Endothelial cell of umbilical vein (primary cell): ENCODE measurements at regions not wholly inside any gene's neighbourhood (a gene's known extent, or its start where the extent isn't known, plus 50 kb on each side); places are given as distances from the start of the nearest gene placed in this dataset.

Experiments
- BruUV-seq: library from RNA; stranded (reverse); fragments of 400-500 nt; replicated peaks from 2 replicates; lab custom pipeline; 2021; lab: Mats Ljungman, UMichigan
- CTCF ChIA-PET: fragments of 300-600, 350-600 bp; sonication (Branson Sonifier 250); formaldehyde crosslinking; loops from one replicate; lab custom pipeline; 2021; ENCODE audit warnings: antibody characterized with exemption, inconsistent platforms; lab: Charles Lee
- POLR2A ChIA-PET: fragments of 300-600, 350-600 bp; sonication (Branson Sonifier 250); formaldehyde crosslinking; loops from one replicate; lab custom pipeline; 2021; ENCODE audit warnings: antibody characterized with exemption, inconsistent platforms; lab: Charles Lee
- DNase-seq: peaks from one replicate; pipeline ENCODE4 v3.0.0-alpha.2; 2011; ENCODE audit warnings: low read depth, low spot score
- FAIRE-seq: peaks from 2 replicates; lab custom pipeline; 2011; peaks lifted over from hg19 to GRCh38; lab: Jason Lieb, UNC
- H2AFZ ChIP-seq: 2 replicates; pipeline ENCODE4 v1.6.0; 2012; ENCODE audit warnings: low read depth, low read length, control low read depth, inconsistent platforms
- H3K27ac ChIP-seq: 2 replicates; pipeline ENCODE4 v1.5.1; 2011; ENCODE audit warnings: low read depth, mild to moderate bottlenecking, control low read depth, low read length, moderate library complexity; ENCODE audit not compliant: insufficient read depth
- H3K27me3 ChIP-seq, 2 experiments: 2 replicates each; pipeline versions ENCODE4 v1.6.0 to v1.6.1; 2011; ENCODE audit warnings: low read length in 2 of 2, mixed read lengths in 1 of 2; ENCODE audit not compliant: control insufficient read depth in 2 of 2, insufficient read depth in 2 of 2
- H3K36me3 ChIP-seq, 2 experiments: 2 replicates in 1 of 2; 3 replicates in 1 of 2; pipeline ENCODE4 v1.5.1; 2011; ENCODE audit warnings: low read length in 2 of 2, mild to moderate bottlenecking in 1 of 2, moderate library complexity in 1 of 2; ENCODE audit not compliant: control insufficient read depth in 2 of 2, insufficient read depth in 2 of 2; ENCODE audit errors: extremely low read depth in 1 of 2
- H3K4me1 ChIP-seq: 3 replicates; pipeline ENCODE4 v1.5.1; 2011; ENCODE audit warnings: mild to moderate bottlenecking, low read length; ENCODE audit not compliant: control insufficient read depth, insufficient read depth; ENCODE audit errors: extremely low read depth
- H3K4me2 ChIP-seq: 2 replicates; pipeline ENCODE4 v1.6.1; 2011; ENCODE audit warnings: low read length, control low read depth, mixed read lengths; ENCODE audit not compliant: insufficient read depth
- H3K4me3 ChIP-seq, 3 experiments: fragments of 200-600 bp in 1 of 3; sonication (generic), shearing (Covaris generic) in 1 of 3; replicated peaks in 1 of 3; 2 replicates each; pipeline ENCODE4 v1.5.1; 2011 to 2016; ENCODE audit warnings: control low read depth in 3 of 3, low read length in 3 of 3, mild to moderate bottlenecking in 2 of 3, inconsistent platforms in 1 of 3, low read depth in 1 of 3, moderate library complexity in 1 of 3; ENCODE audit not compliant: insufficient read depth in 1 of 3
- H3K79me2 ChIP-seq: 2 replicates; pipeline ENCODE4 v1.6.0; 2012; ENCODE audit warnings: low read length, inconsistent platforms; ENCODE audit not compliant: control insufficient read depth, insufficient read depth
- H3K9ac ChIP-seq: replicated peaks from 2 replicates; pipeline ENCODE3; 2011; ENCODE audit warnings: low read length, control low read depth; ENCODE audit not compliant: insufficient read depth; ENCODE audit errors: extremely low read depth
- H3K9me1 ChIP-seq: replicated peaks from 3 replicates; pipeline ENCODE4 v1.6.0; 2011; ENCODE audit warnings: mild to moderate bottlenecking, low read length; ENCODE audit not compliant: control insufficient read depth, insufficient read depth; ENCODE audit errors: extremely low read depth
- H3K9me3 ChIP-seq: replicated peaks from 2 replicates; pipeline ENCODE4 v1.5.1; 2012; ENCODE audit warnings: low read length, inconsistent platforms; ENCODE audit not compliant: control insufficient read depth, insufficient read depth
- H4K20me1 ChIP-seq: replicated peaks from 2 replicates; pipeline ENCODE3; 2011; ENCODE audit warnings: mild to moderate bottlenecking, low read length; ENCODE audit not compliant: control insufficient read depth, insufficient read depth; ENCODE audit errors: extremely low read depth
- CTCF ChIP-seq, 2 donors: IDR thresholded peaks; 1 replicate in 1 of 2; 2 replicates in 1 of 2; pipeline ENCODE4 v1.5.1; 2011; ENCODE audit warnings: low read length in 2 of 2, mild to moderate bottlenecking in 2 of 2, moderate library complexity in 2 of 2, control low read depth in 1 of 2, inconsistent platforms in 1 of 2, low read depth in 1 of 2; ENCODE audit not compliant: insufficient read depth in 1 of 2; ENCODE audit errors: extremely low read depth in 1 of 2
- FOS ChIP-seq: IDR thresholded peaks from 2 replicates; pipeline ENCODE4 v1.6.1; 2011; ENCODE audit warnings: mild to moderate bottlenecking, low read length, moderate library complexity, borderline replicate concordance; ENCODE audit not compliant: insufficient read depth
- GATA2 ChIP-seq: IDR thresholded peaks from 2 replicates; pipeline ENCODE4 v1.7.0; 2011; ENCODE audit warnings: low read depth, mild to moderate bottlenecking, moderate library complexity, mixed read lengths, low read length; ENCODE audit not compliant: insufficient read length, insufficient read depth
- JUN ChIP-seq: IDR thresholded peaks from 2 replicates; pipeline ENCODE4 v1.6.1; 2011; ENCODE audit warnings: borderline replicate concordance, low read depth; ENCODE audit not compliant: insufficient read length, insufficient read depth
- POLR2AphosphoS5 ChIP-seq: IDR thresholded peaks from 2 replicates; pipeline ENCODE4 v1.6.1; 2012; ENCODE audit warnings: low read depth, mild to moderate bottlenecking, control low read depth, low read length, moderate library complexity; ENCODE audit not compliant: insufficient read depth
- dilution Hi-C: fragments of 300-500 bp; cut with MboI; formaldehyde crosslinking; loops from one replicate; pipeline ENCODE4 v1.15.0; 2019; ENCODE audit warnings: low sequenced_read_pairs; ENCODE audit not compliant: extremely low pct_ligation_motif_present
- intact Hi-C: fragments of 100-400 bp; cut with micrococcal nuclease; formaldehyde crosslinking; loops from one replicate; pipeline ENCODE4 v1.10.0; 2022
- TF ChIP-seq, protein P1 (sequence below): IDR thresholded peaks from 2 replicates; pipeline ENCODE4 v1.6.1; 2011; ENCODE audit not compliant: insufficient read depth, insufficient read length

DNA sequence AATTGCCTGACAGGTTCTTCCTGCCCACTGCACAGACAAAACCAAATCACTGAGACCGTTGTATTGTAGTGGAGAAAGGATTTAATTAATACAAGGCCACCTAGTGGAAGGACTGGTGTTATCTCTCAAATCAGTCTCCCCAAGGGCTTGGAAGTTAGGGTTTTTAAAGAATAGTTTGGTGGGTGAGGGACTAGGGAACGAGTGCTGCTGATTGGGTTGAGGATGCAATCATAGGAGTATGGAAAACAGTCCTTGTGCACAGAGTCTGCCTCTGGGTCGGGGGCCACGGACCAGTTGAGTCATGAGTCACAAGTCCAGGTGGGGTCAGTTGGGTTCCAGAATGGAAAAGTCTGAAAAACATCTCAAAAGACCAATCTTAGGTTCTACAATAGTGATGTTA is 89.1 kb downstream of the B3GNT2 start:
- Histone ChIP-seq H3K27ac (no peak overlapping the region), H3K36me3 (no peaks in the 10 kb centered on the region), H3K9me1 (no peaks in the 10 kb centered on the region), H3K9ac (no peak overlapping the region), H3K27me3 (peaks cover 0 to 2% of the 10 kb centered on the region in 2 experiments), H3K4me1 (no peaks in the 10 kb centered on the region), H3K79me2 (no peaks in the 10 kb centered on the region), H3K4me2 (no peak overlapping the region), H3K9me3 (no peaks in the 10 kb centered on the region), H4K20me1 (no peaks in the 10 kb centered on the region), H3K4me3 (no peak overlapping the region), H2AFZ (no peak overlapping the region)
- no peak for DNase-seq
- ChIA-PET CTCF (no interaction called here), POLR2A (no interaction called here)
- no peak for TF ChIP-seq JUN
- no peak for TF ChIP-seq GATA2
- no peak for TF ChIP-seq POLR2AphosphoS5
- TF ChIP-seq CTCF (IDR thresholded peaks at IDR 0.05; ENCODE audit: extremely low read depth in 1 of 2, insufficient read depth in 1 of 2, low read depth in 1 of 2, low read length in 2 of 2), result no peak
- TF ChIP-seq, protein P1, sequence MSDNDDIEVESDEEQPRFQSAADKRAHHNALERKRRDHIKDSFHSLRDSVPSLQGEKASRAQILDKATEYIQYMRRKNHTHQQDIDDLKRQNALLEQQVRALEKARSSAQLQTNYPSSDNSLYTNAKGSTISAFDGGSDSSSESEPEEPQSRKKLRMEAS, result no peak
- no peak for TF ChIP-seq FOS
- no TSS peak for BruUV-seq
- intact Hi-C loops (no loop called here), dilution Hi-C loops (no loop called here)
- FAIRE-seq, result no peak
